HFF-Myc (cell line): ENCODE measurements at regions not wholly inside any gene's neighbourhood (a gene's known extent, or its start where the extent isn't known, plus 50 kb on each side); places are given as distances from the start of the nearest gene placed in this dataset.

ENCODE experiments used
- DNase-seq: peaks from one replicate; pipeline ENCODE4 v3.0.0-alpha.2; 2011; ENCODE audit warnings: low read depth; ENCODE audit errors: extremely low read depth
- H3K4me3 ChIP-seq: replicated peaks from 2 replicates; pipeline ENCODE4 v1.5.1; 2011; ENCODE audit warnings: low read depth, mild to moderate bottlenecking, control low read depth, low read length
- TF ChIP-seq, protein P1 (sequence below): IDR thresholded peaks from 2 replicates; pipeline ENCODE4 v1.5.1; 2012; ENCODE audit warnings: mild to moderate bottlenecking, low read depth, low read length, control low read depth; ENCODE audit errors: missing control alignments

DNA sequence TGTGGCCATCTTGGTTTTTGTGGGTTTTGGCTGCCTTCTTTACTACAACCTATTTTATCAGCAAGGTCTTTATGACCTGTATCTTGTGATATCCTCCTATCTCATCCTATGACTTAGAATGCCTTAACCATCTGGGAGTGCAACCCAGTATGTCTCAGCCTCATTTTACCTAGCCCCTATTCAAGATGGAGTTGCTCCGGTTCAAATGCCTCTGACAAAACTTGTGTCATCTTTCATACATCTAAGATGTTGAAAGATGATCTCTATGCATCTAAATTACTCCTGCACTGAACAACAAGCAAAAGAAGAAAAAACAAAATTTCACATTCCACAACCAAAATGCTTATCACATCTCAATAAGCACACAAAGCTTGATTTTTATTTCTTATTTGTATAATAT lies 129.5 kb upstream of the CNR1 start:
- no peak overlapping the region for H3K4me3 ChIP-seq
- no peak for DNase-seq
- TF ChIP-seq, protein P1, sequence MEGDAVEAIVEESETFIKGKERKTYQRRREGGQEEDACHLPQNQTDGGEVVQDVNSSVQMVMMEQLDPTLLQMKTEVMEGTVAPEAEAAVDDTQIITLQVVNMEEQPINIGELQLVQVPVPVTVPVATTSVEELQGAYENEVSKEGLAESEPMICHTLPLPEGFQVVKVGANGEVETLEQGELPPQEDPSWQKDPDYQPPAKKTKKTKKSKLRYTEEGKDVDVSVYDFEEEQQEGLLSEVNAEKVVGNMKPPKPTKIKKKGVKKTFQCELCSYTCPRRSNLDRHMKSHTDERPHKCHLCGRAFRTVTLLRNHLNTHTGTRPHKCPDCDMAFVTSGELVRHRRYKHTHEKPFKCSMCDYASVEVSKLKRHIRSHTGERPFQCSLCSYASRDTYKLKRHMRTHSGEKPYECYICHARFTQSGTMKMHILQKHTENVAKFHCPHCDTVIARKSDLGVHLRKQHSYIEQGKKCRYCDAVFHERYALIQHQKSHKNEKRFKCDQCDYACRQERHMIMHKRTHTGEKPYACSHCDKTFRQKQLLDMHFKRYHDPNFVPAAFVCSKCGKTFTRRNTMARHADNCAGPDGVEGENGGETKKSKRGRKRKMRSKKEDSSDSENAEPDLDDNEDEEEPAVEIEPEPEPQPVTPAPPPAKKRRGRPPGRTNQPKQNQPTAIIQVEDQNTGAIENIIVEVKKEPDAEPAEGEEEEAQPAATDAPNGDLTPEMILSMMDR = no peak

DNA sequence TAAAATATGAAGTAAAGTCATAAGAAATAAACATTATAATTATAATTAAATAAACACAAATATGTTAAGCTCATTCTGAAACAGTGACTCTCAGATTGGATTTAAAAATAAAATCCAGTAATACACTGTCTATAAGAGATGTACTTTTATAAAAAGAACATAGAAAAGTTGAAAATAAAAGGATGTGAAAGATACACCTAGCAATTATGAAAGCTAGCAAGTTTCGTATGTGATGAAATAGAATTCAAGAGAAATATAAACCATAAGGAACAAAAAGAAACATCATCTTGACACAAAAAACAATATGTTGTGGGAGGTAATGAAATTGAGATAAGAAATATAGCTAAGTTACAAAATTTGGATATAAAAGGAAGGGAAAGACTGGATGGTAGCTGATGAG lies 128.6 kb upstream of the CNR1 start:
- DNase-seq = no peak
- TF ChIP-seq, protein P1 = no peak
- no peak overlapping the region for H3K4me3 ChIP-seq

DNA sequence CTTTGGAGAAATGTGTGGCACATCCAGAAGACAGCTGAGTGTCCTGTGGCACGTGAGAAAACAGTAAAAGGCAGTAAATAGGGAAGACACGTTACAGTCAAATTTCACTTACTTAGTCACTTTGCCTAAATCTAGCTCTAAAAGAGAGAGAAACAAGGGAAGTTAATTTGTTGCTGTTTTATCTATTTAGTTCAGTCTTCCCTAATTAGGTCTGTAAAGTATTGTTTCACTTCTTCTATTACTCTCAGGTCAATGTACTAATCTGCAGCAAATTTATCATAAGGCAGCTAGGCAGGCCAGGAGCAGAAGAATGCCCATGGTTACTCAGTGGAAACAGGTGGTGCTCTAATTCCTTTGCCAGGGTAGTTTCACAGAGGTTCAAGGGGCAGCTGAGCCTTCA lies 124.3 kb upstream of the CNR1 start:
- H3K4me3 ChIP-seq = no peak overlapping the region
- DNase-seq = no peak
- TF ChIP-seq, protein P1 = no peak

GRCh38 chr6:88287696-88288095 lies 121.5 kb upstream of the CNR1 start:
- no peak overlapping the region for H3K4me3 ChIP-seq
- TF ChIP-seq, protein P1 = no peak
- no peak for DNase-seq

DNA sequence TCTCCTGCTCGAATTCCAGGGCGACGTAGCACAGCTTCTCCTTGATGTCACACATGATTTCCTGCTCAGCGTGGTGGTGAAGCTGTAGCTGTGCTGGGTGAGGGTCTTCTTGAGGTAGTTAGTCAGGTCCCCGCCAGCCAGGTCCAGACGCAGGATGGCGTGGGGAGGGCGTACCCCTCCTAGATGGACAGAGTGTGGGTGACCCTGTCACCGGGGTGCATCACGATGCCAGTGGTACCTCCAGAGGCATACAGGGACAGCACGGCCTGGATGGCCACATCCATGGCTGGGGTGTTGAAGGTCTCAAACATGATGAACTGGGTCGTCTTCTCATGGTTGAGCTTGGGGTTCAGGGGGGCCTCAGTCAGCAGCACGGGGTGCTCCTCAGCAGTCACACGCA lies 110.2 kb upstream of the CNR1 start:
- TF ChIP-seq, protein P1 = no peak
- no peak overlapping the region for H3K4me3 ChIP-seq
- no peak for DNase-seq

DNA sequence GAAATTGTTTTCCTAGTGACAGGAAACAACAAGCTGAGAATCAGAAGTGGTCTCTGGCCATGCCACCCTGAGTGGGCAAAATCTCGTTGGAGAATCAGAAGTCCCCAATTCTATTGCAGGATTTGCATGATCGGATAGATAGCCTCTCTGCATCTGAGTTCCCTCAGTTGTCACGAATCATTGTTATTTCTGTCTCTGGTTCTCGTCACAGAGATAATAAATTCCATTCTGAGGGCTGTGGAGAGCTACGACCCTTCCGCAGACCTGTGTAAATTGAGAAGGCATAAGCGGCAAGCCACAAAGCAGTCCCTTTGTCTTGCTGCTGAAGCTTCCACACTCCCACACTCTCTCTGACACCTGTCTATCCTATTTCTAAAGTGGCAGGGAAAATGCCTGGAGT lies 102.4 kb upstream of the CNR1 start:
- DNase-seq = no peak
- TF ChIP-seq, protein P1 = no peak
- H3K4me3 ChIP-seq = no peak overlapping the region

GRCh38 chr6:88266126-88266525 lies 100.0 kb upstream of the CNR1 start:
- H3K4me3 ChIP-seq = no peak overlapping the region
- DNase-seq = no peak
- TF ChIP-seq, protein P1 = no peak
